AG04450 (cell line): ENCODE measurements at regions not wholly inside any gene's neighbourhood (a gene's known extent, or its start where the extent isn't known, plus 50 kb on each side); places are given as distances from the start of the nearest gene placed in this dataset.

ENCODE experiments used
- CTCF ChIA-PET: fragments of 300-600, 350-600 bp; formaldehyde crosslinking; extraction: SDS; loops from one replicate; lab custom pipeline; 2022; ENCODE audit warnings: antibody characterized with exemption, inconsistent platforms; lab: Charles Lee
- POLR2A ChIA-PET: fragments of 350-600 bp; formaldehyde crosslinking; extraction: SDS; loops from one replicate; lab custom pipeline; 2021; ENCODE audit warnings: antibody characterized with exemption, inconsistent platforms; lab: Yijun Ruan, JAX
- DNase-seq: peaks from one replicate; pipeline ENCODE4 v3.0.0-alpha.2; 2011; ENCODE audit warnings: low read depth, low spot score
- H3K27ac ChIP-seq: one replicate; pipeline ENCODE4 v1.5.1; 2012; ENCODE audit warnings: low read depth, low read length, control low read depth
- H3K27me3 ChIP-seq: one replicate; pipeline ENCODE4 v1.6.0; 2012; ENCODE audit warnings: low read length; ENCODE audit not compliant: control insufficient read depth, insufficient read depth
- H3K4me3 ChIP-seq: 2 replicates; pipeline ENCODE4 v1.5.1; 2011; ENCODE audit warnings: mild to moderate bottlenecking, low read depth, low read length, control low read depth
- H3K9me3 ChIP-seq: 2 replicates; pipeline ENCODE4 v1.5.1; 2012; ENCODE audit warnings: low read length; ENCODE audit not compliant: control insufficient read depth, insufficient read depth
- TF ChIP-seq, protein P1 (sequence below): IDR thresholded peaks from 2 replicates; pipeline ENCODE4 v1.5.1; 2011; ENCODE audit warnings: low read depth, low read length, control low read depth, inconsistent platforms

- POLR2A ChIA-PET: no interaction called here
These were observed 685.7 kb downstream of the GALR1 start for GRCh38 chr18:77935342-77935741.

GRCh38 chr18:77940566-77940965 lies 690.9 kb downstream of the GALR1 start:
- Histone ChIP-seq H3K4me3 (no peak overlapping the region), H3K9me3 (peaks cover 32% of the 10 kb centered on the region), H3K27me3 (no peaks in the 10 kb centered on the region), H3K27ac (no peak overlapping the region)
- POLR2A ChIA-PET: no interaction called here
- no peak for DNase-seq
- CTCF ChIA-PET: no interaction called here
- TF ChIP-seq, protein P1, sequence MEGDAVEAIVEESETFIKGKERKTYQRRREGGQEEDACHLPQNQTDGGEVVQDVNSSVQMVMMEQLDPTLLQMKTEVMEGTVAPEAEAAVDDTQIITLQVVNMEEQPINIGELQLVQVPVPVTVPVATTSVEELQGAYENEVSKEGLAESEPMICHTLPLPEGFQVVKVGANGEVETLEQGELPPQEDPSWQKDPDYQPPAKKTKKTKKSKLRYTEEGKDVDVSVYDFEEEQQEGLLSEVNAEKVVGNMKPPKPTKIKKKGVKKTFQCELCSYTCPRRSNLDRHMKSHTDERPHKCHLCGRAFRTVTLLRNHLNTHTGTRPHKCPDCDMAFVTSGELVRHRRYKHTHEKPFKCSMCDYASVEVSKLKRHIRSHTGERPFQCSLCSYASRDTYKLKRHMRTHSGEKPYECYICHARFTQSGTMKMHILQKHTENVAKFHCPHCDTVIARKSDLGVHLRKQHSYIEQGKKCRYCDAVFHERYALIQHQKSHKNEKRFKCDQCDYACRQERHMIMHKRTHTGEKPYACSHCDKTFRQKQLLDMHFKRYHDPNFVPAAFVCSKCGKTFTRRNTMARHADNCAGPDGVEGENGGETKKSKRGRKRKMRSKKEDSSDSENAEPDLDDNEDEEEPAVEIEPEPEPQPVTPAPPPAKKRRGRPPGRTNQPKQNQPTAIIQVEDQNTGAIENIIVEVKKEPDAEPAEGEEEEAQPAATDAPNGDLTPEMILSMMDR: no peak

More at GRCh38 chr18:77935342-77935741, 685.7 kb downstream of the GALR1 start:
- no peak overlapping the region for H3K27ac ChIP-seq
- peaks cover 10% of the 10 kb centered on the region for H3K9me3 ChIP-seq
- DNase-seq: no peak
- no peak overlapping the region for H3K4me3 ChIP-seq
- CTCF ChIA-PET: no interaction called here
- TF ChIP-seq, protein P1: no peak
- H3K27me3 ChIP-seq: no peaks in the 10 kb centered on the region

DNA sequence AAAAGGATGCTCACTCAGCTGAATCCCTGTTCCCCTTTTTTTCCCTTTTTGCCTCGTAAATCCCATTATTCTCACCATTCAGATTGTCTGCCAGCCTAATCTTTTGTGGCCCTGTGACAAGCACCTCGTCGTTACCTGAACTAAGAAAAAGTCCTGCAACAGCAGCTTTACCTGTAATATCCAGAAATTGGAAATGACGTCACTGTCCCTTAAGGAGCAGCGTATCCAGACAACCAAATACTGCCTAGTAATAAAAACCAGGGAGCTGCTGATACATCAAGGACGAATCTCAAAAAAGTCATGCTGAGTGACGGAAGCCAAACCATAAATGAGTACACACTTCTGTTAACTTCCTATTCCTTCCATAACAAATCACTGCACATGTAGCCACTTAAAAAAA lies 694.9 kb downstream of the GALR1 start:
- Histone ChIP-seq H3K27me3 (no peaks in the 10 kb centered on the region), H3K27ac (no peak overlapping the region), H3K4me3 (no peak overlapping the region), H3K9me3 (peaks cover 38% of the 10 kb centered on the region)
- CTCF ChIA-PET: no interaction called here
- POLR2A ChIA-PET: no interaction called here
- TF ChIP-seq, protein P1: no peak
- DNase-seq: no peak

- Histone ChIP-seq H3K9me3 (peaks cover 35% of the 10 kb centered on the region), H3K4me3 (no peak overlapping the region), H3K27me3 (no peaks in the 10 kb centered on the region), H3K27ac (no peak overlapping the region)
- no peak for DNase-seq
- TF ChIP-seq, protein P1: no peak
- POLR2A ChIA-PET: no interaction called here
- CTCF ChIA-PET: no interaction called here
These were observed 698.9 kb downstream of the GALR1 start for GRCh38 chr18:77948567-77948966.

- Histone ChIP-seq H3K9me3 (peaks cover 30% of the 10 kb centered on the region), H3K27ac (no peak overlapping the region), H3K4me3 (no peak overlapping the region), H3K27me3 (no peaks in the 10 kb centered on the region)
- no peak for DNase-seq
- ChIA-PET POLR2A (no interaction called here), CTCF (no interaction called here)
- TF ChIP-seq, protein P1: no peak
These were observed 699.8 kb downstream of the GALR1 start for GRCh38 chr18:77949355-77949973.
